DND-41 (cell line): ENCODE measurements at regions not wholly inside any gene's neighbourhood (a gene's known extent, or its start where the extent isn't known, plus 50 kb on each side); places are given as distances from the start of the nearest gene placed in this dataset.

ENCODE experiments used
- ATAC-seq: fragments of 200-7000 bp; cut with Tn5 transposase; 3 replicates; pipeline ENCODE4 v1.9.1; 2021; ENCODE audit warnings: low read depth; ENCODE audit not compliant: insufficient read depth
- DNase-seq: peaks from one replicate; pipeline ENCODE4 v3.0.0-alpha.2; 2020
- H2AFZ ChIP-seq: 2 replicates; pipeline ENCODE4 v1.6.0; 2012; ENCODE audit warnings: low read depth, low read length
- H3K27ac ChIP-seq: 2 replicates; pipeline ENCODE4 v1.5.1; 2012; ENCODE audit warnings: low read length, inconsistent platforms
- H3K27me3 ChIP-seq: fragments of 200-600 bp; sonication (generic); 2 replicates; pipeline ENCODE4 v1.6.0; 2012; ENCODE audit warnings: low read length, mild to moderate bottlenecking, inconsistent platforms; ENCODE audit not compliant: insufficient read depth, poor library complexity
- H3K36me3 ChIP-seq: 2 replicates; pipeline ENCODE4 v1.5.1; 2012; ENCODE audit warnings: low read length, inconsistent platforms; ENCODE audit not compliant: insufficient read depth
- H3K4me1 ChIP-seq: 2 replicates; pipeline ENCODE4 v1.5.1; 2012; ENCODE audit warnings: mild to moderate bottlenecking, low read length; ENCODE audit not compliant: insufficient read depth
- H3K4me2 ChIP-seq: 2 replicates; pipeline ENCODE4 v1.6.0; 2012; ENCODE audit warnings: mild to moderate bottlenecking, moderate library complexity, low read length, inconsistent platforms; ENCODE audit not compliant: insufficient read depth
- H3K4me3 ChIP-seq, 2 experiments: fragments of 200-600 bp in 1 of 2; shearing (Covaris generic) in 1 of 2; 2 replicates each; pipeline ENCODE4 v1.5.1; 2012 to 2016; ENCODE audit warnings: inconsistent platforms in 2 of 2, low read length in 2 of 2, mild to moderate bottlenecking in 2 of 2, low read depth in 1 of 2, moderate library complexity in 1 of 2
- H3K79me2 ChIP-seq: 2 replicates; pipeline ENCODE4 v1.6.0; 2012; ENCODE audit warnings: low read length, inconsistent platforms; ENCODE audit not compliant: insufficient read depth
- H3K9ac ChIP-seq: 2 replicates; pipeline ENCODE4 v1.6.0; 2012; ENCODE audit warnings: low read depth, mild to moderate bottlenecking, inconsistent platforms, low read length, moderate library complexity
- H3K9me3 ChIP-seq: 2 replicates; pipeline ENCODE4 v1.5.1; 2012; ENCODE audit warnings: low read length, moderate library complexity, mild to moderate bottlenecking, inconsistent platforms; ENCODE audit not compliant: insufficient read depth, severe bottlenecking
- H4K20me1 ChIP-seq: 2 replicates; pipeline ENCODE4 v1.6.0; 2012; ENCODE audit warnings: low read length; ENCODE audit not compliant: insufficient read depth
- EZH2 ChIP-seq: IDR thresholded peaks from 3 replicates; pipeline ENCODE4 v1.6.1; 2012; ENCODE audit warnings: borderline replicate concordance, low read depth, mild to moderate bottlenecking, moderate library complexity, low read length, inconsistent platforms; ENCODE audit not compliant: severe bottlenecking
- TF ChIP-seq, protein P1 (sequence below): IDR thresholded peaks from 2 replicates; pipeline ENCODE4 v1.5.1; 2012; ENCODE audit warnings: borderline replicate concordance, low read length, moderate library complexity, mild to moderate bottlenecking; ENCODE audit not compliant: poor library complexity, severe bottlenecking; ENCODE audit errors: extremely low read depth

DNA sequence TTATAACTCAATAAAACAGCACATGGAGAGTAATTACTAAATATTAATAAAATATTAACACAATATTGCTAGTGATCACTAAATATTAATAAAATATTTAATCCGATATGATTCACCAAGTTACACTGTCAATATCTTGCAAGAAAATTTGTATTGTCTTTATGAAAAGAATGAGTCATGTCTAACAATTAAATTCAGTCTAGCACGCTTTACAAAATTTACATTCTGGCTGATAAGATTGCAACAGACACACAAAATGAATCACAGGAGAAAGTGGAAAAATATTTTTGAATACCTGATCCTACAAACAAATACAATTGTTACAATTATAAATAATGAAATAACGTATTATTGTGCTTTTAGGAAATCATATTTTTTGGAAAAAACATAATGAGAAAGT lies 567.2 kb downstream of the EFNA5 start:
- DNase-seq (no peak), ATAC-seq (no peak)
- H3K27ac ChIP-seq: no peak overlapping the region
- H2AFZ ChIP-seq: no peak overlapping the region
- H3K27me3 ChIP-seq: no peaks in the 10 kb centered on the region
- no peak overlapping the region for H3K4me2 ChIP-seq
- no peak overlapping the region for H3K9ac ChIP-seq
- H3K36me3 ChIP-seq: no peaks in the 10 kb centered on the region
- no peaks in the 10 kb centered on the region for H3K4me1 ChIP-seq
- no peaks in the 10 kb centered on the region for H3K9me3 ChIP-seq
- H4K20me1 ChIP-seq: no peaks in the 10 kb centered on the region
- no peaks in the 10 kb centered on the region for H3K79me2 ChIP-seq
- H3K4me3 ChIP-seq: no peak overlapping the region
- TF ChIP-seq EZH2: no peak
- TF ChIP-seq, protein P1, sequence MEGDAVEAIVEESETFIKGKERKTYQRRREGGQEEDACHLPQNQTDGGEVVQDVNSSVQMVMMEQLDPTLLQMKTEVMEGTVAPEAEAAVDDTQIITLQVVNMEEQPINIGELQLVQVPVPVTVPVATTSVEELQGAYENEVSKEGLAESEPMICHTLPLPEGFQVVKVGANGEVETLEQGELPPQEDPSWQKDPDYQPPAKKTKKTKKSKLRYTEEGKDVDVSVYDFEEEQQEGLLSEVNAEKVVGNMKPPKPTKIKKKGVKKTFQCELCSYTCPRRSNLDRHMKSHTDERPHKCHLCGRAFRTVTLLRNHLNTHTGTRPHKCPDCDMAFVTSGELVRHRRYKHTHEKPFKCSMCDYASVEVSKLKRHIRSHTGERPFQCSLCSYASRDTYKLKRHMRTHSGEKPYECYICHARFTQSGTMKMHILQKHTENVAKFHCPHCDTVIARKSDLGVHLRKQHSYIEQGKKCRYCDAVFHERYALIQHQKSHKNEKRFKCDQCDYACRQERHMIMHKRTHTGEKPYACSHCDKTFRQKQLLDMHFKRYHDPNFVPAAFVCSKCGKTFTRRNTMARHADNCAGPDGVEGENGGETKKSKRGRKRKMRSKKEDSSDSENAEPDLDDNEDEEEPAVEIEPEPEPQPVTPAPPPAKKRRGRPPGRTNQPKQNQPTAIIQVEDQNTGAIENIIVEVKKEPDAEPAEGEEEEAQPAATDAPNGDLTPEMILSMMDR: no peak

DNA sequence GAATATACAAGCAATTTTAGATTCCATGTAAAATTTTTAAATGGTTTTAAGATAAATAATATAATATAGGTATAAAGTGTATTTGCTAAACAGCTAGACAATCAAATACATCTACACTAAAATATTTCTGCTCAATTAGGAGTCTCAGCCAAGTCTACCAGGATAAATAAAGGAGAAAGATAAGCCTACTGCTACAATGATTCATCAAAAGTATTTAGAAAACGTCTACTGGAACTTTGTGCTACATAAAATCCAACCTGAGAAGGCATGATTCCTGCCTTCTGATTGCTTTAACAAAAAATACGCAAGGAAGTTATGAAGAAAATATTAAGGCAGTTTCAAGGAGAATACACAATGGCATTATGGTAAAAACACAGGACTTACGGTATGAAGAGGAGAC lies 570.6 kb downstream of the EFNA5 start:
- TF ChIP-seq EZH2: no peak
- TF ChIP-seq, protein P1: no peak
- Histone ChIP-seq H3K27ac (no peak overlapping the region), H3K9ac (no peak overlapping the region), H3K4me2 (no peak overlapping the region), H3K4me3 (no peak overlapping the region), H3K4me1 (no peaks in the 10 kb centered on the region), H3K27me3 (no peaks in the 10 kb centered on the region), H3K36me3 (no peaks in the 10 kb centered on the region), H2AFZ (no peak overlapping the region), H3K9me3 (no peaks in the 10 kb centered on the region), H4K20me1 (no peaks in the 10 kb centered on the region), H3K79me2 (no peaks in the 10 kb centered on the region)
- DNase-seq: no peak
- ATAC-seq: no peak

DNA sequence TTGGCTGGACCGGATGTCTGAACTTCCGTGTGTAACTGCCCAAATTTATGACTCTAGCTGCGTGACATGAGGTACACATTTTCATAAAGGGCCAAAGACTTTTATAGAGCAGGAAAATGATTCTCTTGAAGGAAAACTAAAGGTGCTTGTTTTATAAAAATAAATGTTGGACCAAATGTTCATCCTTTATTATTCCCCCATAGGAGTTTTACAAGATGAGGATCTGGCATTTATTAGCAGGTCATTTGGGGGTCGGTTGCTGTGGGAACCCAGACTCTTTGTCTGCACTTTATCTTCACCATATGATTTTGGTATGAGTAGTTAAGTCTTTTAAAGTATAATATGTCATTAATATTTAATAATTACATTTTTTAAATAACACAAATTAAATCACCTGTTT lies 571.2 kb downstream of the EFNA5 start:
- no peak overlapping the region for H2AFZ ChIP-seq
- H3K4me2 ChIP-seq: no peak overlapping the region
- no peak overlapping the region for H3K9ac ChIP-seq
- no peaks in the 10 kb centered on the region for H3K9me3 ChIP-seq
- no peaks in the 10 kb centered on the region for H3K36me3 ChIP-seq
- no peak for ATAC-seq
- H3K4me3 ChIP-seq: no peak overlapping the region
- H3K27me3 ChIP-seq: no peaks in the 10 kb centered on the region
- H3K4me1 ChIP-seq: no peaks in the 10 kb centered on the region
- no peaks in the 10 kb centered on the region for H3K79me2 ChIP-seq
- no peak overlapping the region for H3K27ac ChIP-seq
- DNase-seq: no peak
- TF ChIP-seq, protein P1: no peak
- no peak for TF ChIP-seq EZH2
- H4K20me1 ChIP-seq: no peaks in the 10 kb centered on the region

DNA sequence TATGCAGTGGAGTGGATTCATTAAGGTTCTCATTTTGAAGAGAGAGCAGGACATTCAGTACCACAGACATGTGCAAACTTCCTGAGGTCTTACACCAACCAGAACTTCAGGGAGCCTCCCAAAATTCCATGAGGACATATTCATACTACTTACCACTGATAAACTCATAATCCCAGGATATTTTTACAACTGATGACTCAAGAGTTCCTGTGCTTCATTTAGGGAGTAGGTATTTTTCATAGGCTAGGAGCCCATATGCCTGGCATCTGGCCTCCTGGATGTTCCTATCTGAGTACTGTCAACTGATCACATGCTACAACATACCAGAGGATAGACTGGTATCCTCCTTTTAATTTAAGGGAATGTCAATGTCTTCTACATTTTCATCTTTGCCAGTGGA lies 578.0 kb downstream of the EFNA5 start:
- H3K9ac ChIP-seq: no peak overlapping the region
- H3K27ac ChIP-seq: no peak overlapping the region
- H2AFZ ChIP-seq: no peak overlapping the region
- TF ChIP-seq, protein P1: no peak
- TF ChIP-seq EZH2: no peak
- no peaks in the 10 kb centered on the region for H3K79me2 ChIP-seq
- no peak for ATAC-seq
- no peaks in the 10 kb centered on the region for H3K36me3 ChIP-seq
- no peaks in the 10 kb centered on the region for H3K4me1 ChIP-seq
- H3K27me3 ChIP-seq: no peaks in the 10 kb centered on the region
- H3K4me2 ChIP-seq: no peak overlapping the region
- DNase-seq: no peak
- H3K4me3 ChIP-seq: no peak overlapping the region
- H4K20me1 ChIP-seq: no peaks in the 10 kb centered on the region
- H3K9me3 ChIP-seq: no peaks in the 10 kb centered on the region
